Type B pancreatic cell (in vitro differentiated cells): ENCODE measurements at regions not wholly inside any gene's neighbourhood (a gene's known extent, or its start where the extent isn't known, plus 50 kb on each side); places are given as distances from the start of the nearest gene placed in this dataset.

Experiments
- DNase-seq: peaks from one replicate; pipeline ENCODE4 v3.0.0; 2021; ENCODE audit warnings: mixed read lengths; ENCODE audit not compliant: unreplicated experiment; ENCODE audit errors: extremely low spot score
- H3K27ac Mint-ChIP-seq: 2 replicates; pipeline ENCODE4 v1.8.0; 2021; ENCODE audit warnings: mild to moderate bottlenecking, mixed read lengths
- H3K27me3 Mint-ChIP-seq: 2 replicates; pipeline ENCODE4 v1.8.0; 2021; ENCODE audit warnings: mixed read lengths
- H3K36me3 Mint-ChIP-seq: 2 replicates; pipeline ENCODE4 v1.8.0; 2021; ENCODE audit warnings: mixed read lengths
- H3K4me1 Mint-ChIP-seq: one replicate; pipeline ENCODE4 v1.8.0; 2021; ENCODE audit warnings: mixed read lengths; ENCODE audit not compliant: unreplicated experiment
- H3K4me3 Mint-ChIP-seq: 2 replicates; pipeline ENCODE4 v1.8.0; 2021; ENCODE audit warnings: mild to moderate bottlenecking, mixed read lengths
- H3K9me3 Mint-ChIP-seq: 2 replicates; pipeline ENCODE4 v1.8.0; 2021; ENCODE audit warnings: mixed read lengths
- CTCF ChIP-seq: fragments of 200-600 bp; sonication (generic); conservative IDR thresholded peaks from 2 replicates; pipeline ENCODE4 v1.5.0; 2021; ENCODE audit warnings: antibody characterized with exemption, mild to moderate bottlenecking

- DNase-seq = peak; percentile 56
- H3K4me1 Mint-ChIP-seq = no peaks in the 10 kb centered on the region
- no peak for TF ChIP-seq CTCF
- no peaks in the 10 kb centered on the region for H3K9me3 Mint-ChIP-seq
- H3K36me3 Mint-ChIP-seq = no peaks in the 10 kb centered on the region
- H3K4me3 Mint-ChIP-seq = no peak overlapping the region
- no peaks in the 10 kb centered on the region for H3K27me3 Mint-ChIP-seq
- no peak overlapping the region for H3K27ac Mint-ChIP-seq
Observed at GRCh38 chr2:239724851-239725550, 300.1 kb downstream of the NDUFA10 start.

DNA sequence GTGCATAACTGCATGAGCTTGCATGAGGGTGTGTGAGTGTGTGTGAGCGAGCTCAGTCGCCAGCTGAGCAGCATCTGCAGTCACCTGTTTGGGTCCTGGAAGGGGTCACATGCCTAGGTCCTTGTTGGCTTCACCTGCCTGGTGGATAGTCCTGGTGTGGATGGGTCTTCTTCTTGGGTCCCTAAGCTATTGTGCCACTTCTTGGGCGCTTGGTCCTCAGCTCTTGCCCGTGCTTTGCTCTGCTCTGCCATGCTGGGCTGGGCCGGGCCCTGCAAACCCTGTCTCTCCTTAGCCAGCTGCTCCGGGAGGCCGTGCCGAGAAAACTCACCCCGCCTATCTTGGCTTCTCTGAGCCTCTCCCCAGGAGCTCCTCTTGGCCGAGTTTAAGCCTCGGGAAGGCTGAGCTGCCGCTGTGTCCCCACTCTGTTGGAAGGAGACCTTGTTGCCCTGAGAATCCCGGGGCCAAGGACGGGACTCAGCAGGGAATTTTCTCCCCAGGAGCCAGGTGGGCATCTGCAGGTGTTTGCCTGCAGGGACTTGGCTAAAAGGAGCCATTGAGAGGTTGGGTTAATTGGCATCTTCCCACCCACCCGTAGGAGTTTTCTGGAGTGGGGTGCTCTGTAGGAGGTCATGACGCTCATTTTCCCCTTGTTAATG, 300.8 kb downstream of the NDUFA10 start:
- H3K27ac Mint-ChIP-seq = no peak overlapping the region
- peak; percentile 66 for DNase-seq
- no peak overlapping the region for H3K4me3 Mint-ChIP-seq

DNA sequence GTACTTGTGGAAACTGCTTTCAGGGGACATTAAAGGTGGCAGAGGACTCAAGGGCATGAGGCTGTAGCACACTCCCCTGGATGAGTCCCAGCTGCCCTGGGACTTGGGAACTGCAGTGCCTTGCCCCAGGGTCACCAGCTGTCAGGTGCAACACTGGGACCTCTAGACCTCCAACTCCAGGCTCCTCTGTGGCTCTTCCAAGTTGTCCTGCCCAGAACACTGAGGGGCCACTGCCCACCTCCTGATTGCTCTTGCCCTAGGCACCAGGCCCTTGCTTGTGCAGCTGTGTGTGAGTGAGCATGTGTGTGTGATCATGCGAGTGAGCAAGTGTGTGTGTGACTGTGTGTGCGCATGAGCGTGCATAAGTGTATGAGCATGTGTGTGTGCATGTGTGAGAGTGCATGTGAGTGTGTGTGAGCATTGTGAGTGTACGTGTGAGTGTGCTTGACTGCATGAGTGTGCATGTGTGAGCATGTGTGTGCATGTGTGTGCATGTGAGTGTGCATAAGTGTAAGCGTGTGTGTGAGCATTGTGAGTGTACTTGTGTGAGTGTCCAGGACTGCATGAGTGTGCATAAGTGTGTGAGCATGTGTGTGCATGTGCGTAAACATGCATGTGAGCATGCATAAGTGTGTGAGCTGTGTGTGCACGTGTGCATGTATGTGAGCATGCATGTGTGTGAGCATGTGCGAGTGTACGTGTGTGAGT, 301.5 kb downstream of the NDUFA10 start:
- H3K4me1 Mint-ChIP-seq = no peaks in the 10 kb centered on the region
- DNase-seq = peak; percentile 34
- H3K36me3 Mint-ChIP-seq = no peaks in the 10 kb centered on the region
- no peaks in the 10 kb centered on the region for H3K27me3 Mint-ChIP-seq
- H3K27ac Mint-ChIP-seq = no peak overlapping the region
- no peak for TF ChIP-seq CTCF
- no peaks in the 10 kb centered on the region for H3K9me3 Mint-ChIP-seq
- H3K4me3 Mint-ChIP-seq = no peak overlapping the region

More for the DNA sequence above, 300.8 kb downstream of the NDUFA10 start:
- H3K4me1 Mint-ChIP-seq = no peaks in the 10 kb centered on the region
- no peaks in the 10 kb centered on the region for H3K27me3 Mint-ChIP-seq
- H3K9me3 Mint-ChIP-seq = no peaks in the 10 kb centered on the region
- TF ChIP-seq CTCF = no peak
- H3K36me3 Mint-ChIP-seq = no peaks in the 10 kb centered on the region

DNA sequence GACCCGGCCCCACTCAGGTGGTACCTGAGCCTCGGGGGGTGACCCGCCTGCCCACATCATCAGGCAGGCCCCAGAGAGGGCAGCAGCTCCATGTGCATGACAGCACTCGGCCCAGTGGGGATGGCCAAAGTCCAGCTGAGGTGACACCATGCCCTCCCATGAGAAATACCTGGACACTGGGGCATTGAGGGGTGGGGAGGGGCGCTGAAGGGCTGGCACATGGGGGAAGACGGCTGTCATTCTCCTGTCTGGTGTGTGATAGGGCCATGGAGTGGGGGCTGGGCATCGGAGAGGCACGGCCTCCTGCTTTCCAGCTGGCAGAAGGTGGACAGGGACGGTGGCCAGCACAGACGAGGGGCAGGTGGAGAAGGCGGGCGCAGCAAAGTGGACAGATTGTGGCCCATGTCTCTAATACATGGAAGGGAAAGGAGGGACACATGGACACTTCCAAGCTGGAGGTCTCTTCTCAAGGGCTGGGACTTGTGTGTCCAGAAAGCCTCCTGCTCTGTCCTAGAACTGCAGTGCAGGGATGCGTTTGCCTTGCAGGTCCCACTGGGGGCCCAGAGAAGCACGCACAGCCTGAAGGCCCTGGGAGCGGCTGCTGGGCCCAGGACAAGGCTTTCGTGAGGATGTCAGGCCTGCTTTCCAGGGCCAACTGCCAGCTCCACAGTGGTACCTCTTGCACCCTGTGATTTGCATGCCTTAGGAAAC, 302.2 kb downstream of the NDUFA10 start:
- peak; percentile 59 for DNase-seq
- no peaks in the 10 kb centered on the region for H3K9me3 Mint-ChIP-seq
- no peak for TF ChIP-seq CTCF
- H3K4me3 Mint-ChIP-seq = no peak overlapping the region
- peaks cover 5% of the 10 kb centered on the region for H3K4me1 Mint-ChIP-seq
- no peaks in the 10 kb centered on the region for H3K27me3 Mint-ChIP-seq
- no peak overlapping the region for H3K27ac Mint-ChIP-seq
- no peaks in the 10 kb centered on the region for H3K36me3 Mint-ChIP-seq

GRCh38 chr2:239721991-239722759, 303.0 kb downstream of the NDUFA10 start:
- no peak overlapping the region for H3K27ac Mint-ChIP-seq
- H3K9me3 Mint-ChIP-seq = no peaks in the 10 kb centered on the region
- no peaks in the 10 kb centered on the region for H3K27me3 Mint-ChIP-seq
- no peak for TF ChIP-seq CTCF
- no peak overlapping the region for H3K4me3 Mint-ChIP-seq
- DNase-seq = peak; percentile 64
- no peaks in the 10 kb centered on the region for H3K36me3 Mint-ChIP-seq
- H3K4me1 Mint-ChIP-seq = peaks cover 6% of the 10 kb centered on the region
